PC-3 (cell line): ENCODE measurements at regions not wholly inside any gene's neighbourhood (a gene's known extent, or its start where the extent isn't known, plus 50 kb on each side); places are given as distances from the start of the nearest gene placed in this dataset.
"Not testable (repeated sequence)": the region's sequence is repeated elsewhere in the genome, so short reads cannot be mapped to it uniquely, and the experiment has no call there.

ENCODE experiments used
- ATAC-seq: fragments of 200-7000 bp; cut with Tn5 transposase; 2 replicates; pipeline ENCODE4 v1.9.1; 2020; ENCODE audit warnings: mild to moderate bottlenecking, moderate library complexity
- BruUV-seq: library from RNA; stranded (reverse); fragments of 400-500 nt; replicated peaks from 2 replicates; lab custom pipeline; 2021; lab: Mats Ljungman, UMichigan
- CTCF ChIA-PET: fragments of 300-600 bp; sonication (Branson Sonifier 250); formaldehyde crosslinking; loops from one replicate; lab custom pipeline; 2022; ENCODE audit warnings: antibody characterized with exemption; lab: Charles Lee
- POLR2A ChIA-PET: fragments of 300-600 bp; sonication (Branson Sonifier 250); formaldehyde crosslinking; loops from one replicate; lab custom pipeline; 2022; ENCODE audit warnings: antibody characterized with exemption; ENCODE audit not compliant: unreplicated experiment; lab: Charles Lee
- DNase-seq: peaks from one replicate; pipeline ENCODE4 v3.0.0-alpha.2; 2015
- H2AFZ ChIP-seq: fragments of 300-600 bp; sonication (generic); 2 replicates; pipeline ENCODE4 v1.6.0; 2016; ENCODE audit warnings: antibody characterized with exemption, low read length
- H3F3A ChIP-seq: fragments of 300-600 bp; sonication (generic); one replicate; pipeline ENCODE4 v1.6.0; 2017; ENCODE audit warnings: antibody characterized with exemption, low read length, control low read depth, mild to moderate bottlenecking; ENCODE audit not compliant: unreplicated experiment
- H3K27ac ChIP-seq: fragments of 300-600 bp; sonication (generic); 2 replicates; pipeline ENCODE4 v1.5.1; 2016; ENCODE audit warnings: mild to moderate bottlenecking, low read length
- H3K27me3 ChIP-seq: fragments of 300-600 bp; sonication (generic); 2 replicates; pipeline ENCODE4 v1.6.1; 2016; ENCODE audit warnings: low read length, mixed read lengths
- H3K36me3 ChIP-seq: fragments of 300-600 bp; sonication (generic); 2 replicates; pipeline ENCODE4 v1.6.1; 2016; ENCODE audit warnings: low read depth, mixed run types, low read length, mixed read lengths
- H3K4me1 ChIP-seq: fragments of 300-600 bp; sonication (generic); 2 replicates; pipeline ENCODE4 v1.5.1; 2016; ENCODE audit warnings: low read length; ENCODE audit not compliant: insufficient read depth
- H3K4me2 ChIP-seq: fragments of 300-600 bp; sonication (generic); 2 replicates; pipeline ENCODE4 v1.6.0; 2016; ENCODE audit warnings: low read length
- H3K4me3 ChIP-seq: fragments of 300-600 bp; sonication (generic); 2 replicates; pipeline ENCODE4 v1.5.1; 2016; ENCODE audit warnings: mild to moderate bottlenecking, low read length, mixed read lengths
- H3K79me2 ChIP-seq: fragments of 300-600 bp; sonication (generic); 2 replicates; pipeline ENCODE4 v1.6.1; 2017; ENCODE audit warnings: low read length, mixed read lengths
- H3K9ac ChIP-seq: fragments of 300-600 bp; sonication (generic); 2 replicates; pipeline ENCODE4 v1.6.0; 2016; ENCODE audit warnings: mild to moderate bottlenecking, low read length
- H3K9me2 ChIP-seq: fragments of 300-600 bp; sonication (generic); replicated peaks from 2 replicates; pipeline ENCODE4 v1.6.1; 2016; ENCODE audit warnings: mixed run types, low read length, mixed read lengths
- H3K9me3 ChIP-seq: fragments of 300-600 bp; sonication (generic); 2 replicates; pipeline ENCODE4 v1.6.1; 2016; ENCODE audit warnings: low read length, mixed read lengths
- H4K20me1 ChIP-seq: fragments of 300-600 bp; sonication (generic); 2 replicates; pipeline ENCODE4 v1.6.1; 2016; ENCODE audit warnings: low read length, mixed read lengths
- EZH2 ChIP-seq: fragments of 300-600 bp; sonication (generic); IDR thresholded peaks from one replicate; pipeline ENCODE4 v1.6.1; 2017; ENCODE audit warnings: antibody characterized with exemption, mild to moderate bottlenecking, low read length; ENCODE audit not compliant: unreplicated experiment
- EZH2phosphoT487 ChIP-seq: fragments of 300-600 bp; sonication (generic); IDR thresholded peaks from 2 replicates; pipeline ENCODE4 v1.6.1; 2018; ENCODE audit warnings: mild to moderate bottlenecking, antibody characterized with exemption, low read length, borderline replicate concordance
- intact Hi-C: fragments of 100-400 bp; cut with micrococcal nuclease; formaldehyde crosslinking; loops from 2 replicates; pipeline ENCODE4 v1.9.0; 2023
- TF ChIP-seq, protein P1 (sequence below): fragments of 300-600 bp; sonication (generic); conservative IDR thresholded peaks from 2 replicates; pipeline ENCODE4 v1.5.1; 2017; ENCODE audit warnings: antibody characterized with exemption, low read depth, mild to moderate bottlenecking, low read length

DNA sequence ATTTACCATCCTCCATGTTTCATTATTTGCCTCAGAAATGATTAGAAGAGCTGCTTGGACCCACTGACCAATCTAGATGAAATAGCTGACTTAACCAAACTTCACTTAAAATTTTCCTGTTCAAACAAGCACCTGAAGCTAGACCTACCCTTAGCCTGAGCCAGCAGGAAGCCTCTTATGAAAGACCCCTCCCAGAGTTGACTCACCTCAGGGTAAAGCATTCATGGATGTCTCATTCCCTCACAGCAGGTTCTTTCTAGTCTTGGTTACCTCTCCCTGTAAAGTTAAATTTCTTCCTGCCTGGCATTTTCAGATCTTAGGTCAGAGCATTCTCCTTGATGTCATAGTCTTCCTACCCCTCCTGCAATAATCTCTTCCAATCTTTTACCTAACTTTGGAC lies 1209.8 kb downstream of the FLRT2 start:
- no peak for ATAC-seq
- BruUV-seq, result no TSS peak
- intact Hi-C loops, result no loop called here
- Histone ChIP-seq H3K27me3 (no peaks in the 10 kb centered on the region), H3K4me1 (no peaks in the 10 kb centered on the region), H3K27ac (no peak overlapping the region), H3F3A (no peaks in the 10 kb centered on the region), H2AFZ (no peak overlapping the region), H3K4me2 (peak overlapping the region; percentile 53), H3K9me2 (no peaks in the 10 kb centered on the region), H3K36me3 (no peaks in the 10 kb centered on the region), H3K9me3 (0 out of 2 replicates have a peak, but pooled peaks cover 4% of the 10 kb centered on the region), H3K4me3 (peak overlapping the region; percentile 28; the same call in 1 of the 2 replicates), H3K79me2 (no peaks in the 10 kb centered on the region), H4K20me1 (no peaks in the 10 kb centered on the region), H3K9ac (no peak overlapping the region)
- ChIA-PET CTCF (no interaction called here), POLR2A (no interaction called here)
- DNase-seq, result peak; percentile 6
- TF ChIP-seq EZH2 (no peak), EZH2phosphoT487 (no peak)
- TF ChIP-seq, protein P1, sequence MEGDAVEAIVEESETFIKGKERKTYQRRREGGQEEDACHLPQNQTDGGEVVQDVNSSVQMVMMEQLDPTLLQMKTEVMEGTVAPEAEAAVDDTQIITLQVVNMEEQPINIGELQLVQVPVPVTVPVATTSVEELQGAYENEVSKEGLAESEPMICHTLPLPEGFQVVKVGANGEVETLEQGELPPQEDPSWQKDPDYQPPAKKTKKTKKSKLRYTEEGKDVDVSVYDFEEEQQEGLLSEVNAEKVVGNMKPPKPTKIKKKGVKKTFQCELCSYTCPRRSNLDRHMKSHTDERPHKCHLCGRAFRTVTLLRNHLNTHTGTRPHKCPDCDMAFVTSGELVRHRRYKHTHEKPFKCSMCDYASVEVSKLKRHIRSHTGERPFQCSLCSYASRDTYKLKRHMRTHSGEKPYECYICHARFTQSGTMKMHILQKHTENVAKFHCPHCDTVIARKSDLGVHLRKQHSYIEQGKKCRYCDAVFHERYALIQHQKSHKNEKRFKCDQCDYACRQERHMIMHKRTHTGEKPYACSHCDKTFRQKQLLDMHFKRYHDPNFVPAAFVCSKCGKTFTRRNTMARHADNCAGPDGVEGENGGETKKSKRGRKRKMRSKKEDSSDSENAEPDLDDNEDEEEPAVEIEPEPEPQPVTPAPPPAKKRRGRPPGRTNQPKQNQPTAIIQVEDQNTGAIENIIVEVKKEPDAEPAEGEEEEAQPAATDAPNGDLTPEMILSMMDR, result no peak

DNA sequence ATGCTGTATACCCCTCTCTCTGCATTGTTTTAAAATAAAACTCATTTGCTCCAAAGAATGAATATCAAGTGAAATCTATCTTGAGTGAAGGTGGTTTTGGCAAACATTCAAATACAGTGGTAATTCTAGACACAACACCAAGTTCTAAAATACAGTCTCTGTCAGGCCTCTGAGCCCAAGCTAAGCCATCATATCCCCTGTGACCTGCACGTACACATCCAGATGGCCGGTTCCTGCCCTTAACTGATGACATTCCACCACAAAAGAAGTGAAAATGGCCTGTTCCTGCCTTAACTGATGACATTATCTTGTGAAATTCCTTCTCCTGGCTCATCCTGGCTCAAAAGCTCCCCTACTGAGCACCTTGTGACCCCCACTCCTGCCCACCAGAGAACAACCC lies 1201.5 kb downstream of the FLRT2 start:
- H3K4me2 ChIP-seq, DNase-seq, H3K27ac ChIP-seq, H3K27me3 ChIP-seq, H3K4me1 ChIP-seq, ATAC-seq, H3F3A ChIP-seq, H3K9me3 ChIP-seq, H2AFZ ChIP-seq, H3K79me2 ChIP-seq, BruUV-seq, H3K36me3 ChIP-seq, intact Hi-C loops, H3K9me2 ChIP-seq, H4K20me1 ChIP-seq, CTCF ChIA-PET, POLR2A ChIA-PET, H3K9ac ChIP-seq, H3K4me3 ChIP-seq: not testable (repeated sequence)

GRCh38 chr14:86723254-86723624 lies 1193.3 kb downstream of the FLRT2 start:
- Histone ChIP-seq H3K36me3 (no peaks in the 10 kb centered on the region), H3K9me2 (no peaks in the 10 kb centered on the region), H3K4me2 (no peak overlapping the region), H3K9ac (no peak overlapping the region), H2AFZ (no peak overlapping the region), H3K27ac (no peak overlapping the region), H3K9me3 (peaks cover 4% of the 10 kb centered on the region; the same call in 1 of the 2 replicates), H3K79me2 (no peaks in the 10 kb centered on the region), H4K20me1 (no peaks in the 10 kb centered on the region), H3K27me3 (no peaks in the 10 kb centered on the region), H3K4me1 (no peaks in the 10 kb centered on the region), H3K4me3 (no peak overlapping the region), H3F3A (no peaks in the 10 kb centered on the region)
- no TSS peak for BruUV-seq
- no peak for TF ChIP-seq EZH2phosphoT487
- no peak for TF ChIP-seq EZH2
- TF ChIP-seq, protein P1, result no peak
- ATAC-seq, result no peak
- ChIA-PET CTCF (no interaction called here), POLR2A (no interaction called here)
- intact Hi-C loops, result no loop called here
- no peak for DNase-seq
